Tibial nerve (tissue), 4 donors: ENCODE measurements at regions not wholly inside any gene's neighbourhood (a gene's known extent, or its start where the extent isn't known, plus 50 kb on each side); places are given as distances from the start of the nearest gene placed in this dataset.

Experiments
- DNase-seq, 2 donors: peaks; one replicate each; pipeline ENCODE4 v3.0.0-alpha.2; 2019; ENCODE audit warnings: low spot score in 2 of 2
- H3K27ac ChIP-seq, 4 donors: fragments of 200-600 bp; sonication (generic) in 3 of 4; one replicate each; pipeline ENCODE4 v1.5.1; 2017 to 2019; ENCODE audit warnings: mild to moderate bottlenecking in 1 of 4
- H3K27me3 ChIP-seq, 2 donors: fragments of 200-600 bp; sonication (generic) in 1 of 2; one replicate each; pipeline versions ENCODE4 v1.5.1 to v1.6.0; 2017 to 2019
- H3K36me3 ChIP-seq, 3 donors: fragments of 200-600 bp; sonication (generic); one replicate each; pipeline ENCODE4 v1.5.1; 2018 to 2019
- H3K4me1 ChIP-seq, 4 donors: fragments of 200-600 bp; sonication (generic) in 3 of 4; one replicate each; pipeline ENCODE4 v1.5.1; 2017 to 2019
- H3K4me3 ChIP-seq, 4 donors: fragments of 200-600 bp; sonication (generic) in 3 of 4; one replicate each; pipeline ENCODE4 v1.5.1; 2017 to 2019; ENCODE audit warnings: mild to moderate bottlenecking in 1 of 4, moderate library complexity in 1 of 4
- H3K9me3 ChIP-seq, 4 donors: fragments of 200-600 bp; sonication (generic) in 3 of 4; one replicate each; pipeline ENCODE4 v1.5.1; 2017 to 2019
- EP300 ChIP-seq, 2 donors: sonication (generic); formaldehyde crosslinking; IDR thresholded peaks; one replicate each; pipeline ENCODE4 v1.6.1; 2017; ENCODE audit warnings: antibody characterized with exemption in 2 of 2, mild to moderate bottlenecking in 1 of 2
- POLR2A ChIP-seq, 2 donors: fragments of 450-650 bp; IDR thresholded peaks; one replicate each; pipeline ENCODE4 v1.6.1; 2017; ENCODE audit warnings: antibody characterized with exemption in 2 of 2, mild to moderate bottlenecking in 2 of 2, moderate library complexity in 2 of 2
- WGBS, 2 donors: methylation state at CpG; one replicate each; pipeline ENCODE4 v1.1.5; 2018; 5-methylcytosine and 5-hydroxymethylcytosine counted together
- TF ChIP-seq, protein P1 (sequence below), 5 experiments: fragments of 200-600 bp in 3 of 5; fragments of 450-650 bp in 2 of 5; sonication (generic) in 3 of 5; IDR thresholded peaks; one replicate each; pipeline ENCODE4 v1.5.1; 2016 to 2019; ENCODE audit warnings: antibody characterized with exemption in 5 of 5, mild to moderate bottlenecking in 3 of 5, moderate library complexity in 2 of 5

DNA sequence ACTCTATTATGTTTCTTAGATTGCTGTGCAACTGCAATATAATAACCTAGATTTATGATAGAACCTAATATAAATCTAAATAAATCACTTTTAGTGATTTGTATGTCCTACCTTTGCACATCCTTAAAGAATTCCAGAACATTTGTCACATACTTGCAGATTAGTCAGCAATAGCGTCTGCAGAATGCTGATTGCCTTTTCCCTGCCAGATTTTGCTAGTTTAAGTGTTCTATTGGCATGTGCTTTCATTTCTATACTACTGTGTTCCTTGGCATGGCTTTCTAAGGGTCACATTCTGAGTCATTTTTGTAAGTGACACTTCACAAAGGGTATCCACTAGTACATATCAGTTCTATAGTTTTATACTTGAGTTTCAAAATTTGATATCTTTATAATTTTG, 303.1 kb upstream of the GIMD1 start:
- no peak overlapping the region for H3K27ac ChIP-seq
- DNase-seq, result no peak
- whole genome bisulfite sequencing, 2 donors, result 40 to 67% methylated on average over 1 of the region's 1 CpG
- peaks cover 0 to 5% (median 0%) of the 10 kb centered on the region in 4 donors for H3K9me3 ChIP-seq
- TF ChIP-seq POLR2A (IDR thresholded peaks at IDR 0.05) (no peak), EP300 (IDR thresholded peaks at IDR 0.05) (no peak)
- TF ChIP-seq, protein P1, sequence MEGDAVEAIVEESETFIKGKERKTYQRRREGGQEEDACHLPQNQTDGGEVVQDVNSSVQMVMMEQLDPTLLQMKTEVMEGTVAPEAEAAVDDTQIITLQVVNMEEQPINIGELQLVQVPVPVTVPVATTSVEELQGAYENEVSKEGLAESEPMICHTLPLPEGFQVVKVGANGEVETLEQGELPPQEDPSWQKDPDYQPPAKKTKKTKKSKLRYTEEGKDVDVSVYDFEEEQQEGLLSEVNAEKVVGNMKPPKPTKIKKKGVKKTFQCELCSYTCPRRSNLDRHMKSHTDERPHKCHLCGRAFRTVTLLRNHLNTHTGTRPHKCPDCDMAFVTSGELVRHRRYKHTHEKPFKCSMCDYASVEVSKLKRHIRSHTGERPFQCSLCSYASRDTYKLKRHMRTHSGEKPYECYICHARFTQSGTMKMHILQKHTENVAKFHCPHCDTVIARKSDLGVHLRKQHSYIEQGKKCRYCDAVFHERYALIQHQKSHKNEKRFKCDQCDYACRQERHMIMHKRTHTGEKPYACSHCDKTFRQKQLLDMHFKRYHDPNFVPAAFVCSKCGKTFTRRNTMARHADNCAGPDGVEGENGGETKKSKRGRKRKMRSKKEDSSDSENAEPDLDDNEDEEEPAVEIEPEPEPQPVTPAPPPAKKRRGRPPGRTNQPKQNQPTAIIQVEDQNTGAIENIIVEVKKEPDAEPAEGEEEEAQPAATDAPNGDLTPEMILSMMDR (IDR thresholded peaks at IDR 0.05), result no peak
- no peaks in the 10 kb centered on the region for H3K36me3 ChIP-seq
- H3K27me3 ChIP-seq, result no peaks in the 10 kb centered on the region
- H3K4me3 ChIP-seq, result no peak overlapping the region
- peaks cover 0 to 6% (median 0%) of the 10 kb centered on the region in 4 donors for H3K4me1 ChIP-seq

DNA sequence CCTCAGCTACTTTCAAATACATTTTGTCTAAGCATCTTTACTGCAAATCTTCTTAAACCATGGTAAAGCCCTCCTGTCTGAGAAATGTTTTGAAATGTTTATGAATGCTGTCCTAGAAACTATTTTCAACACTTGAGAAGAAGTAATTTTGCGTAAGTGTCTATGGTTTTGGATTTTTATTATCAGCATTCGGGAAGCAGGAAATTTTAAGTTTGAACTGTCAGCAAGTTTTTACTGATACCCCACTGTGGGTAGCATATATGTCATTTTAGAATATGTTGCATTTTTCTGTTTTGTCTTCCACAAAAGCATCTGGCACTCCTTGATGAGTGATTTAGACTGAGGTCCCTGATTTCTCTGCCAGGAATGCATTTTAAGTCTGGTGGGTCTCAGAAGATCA, 302.4 kb upstream of the GIMD1 start:
- 94 to 97% methylated on average over 2 of the region's 2 CpGs for WGBS, 2 donors
- H3K4me1 ChIP-seq, result no peaks in the 10 kb centered on the region
- H3K36me3 ChIP-seq, result no peaks in the 10 kb centered on the region
- no peak overlapping the region for H3K27ac ChIP-seq
- peaks cover 0 to 5% (median 0%) of the 10 kb centered on the region in 4 donors for H3K9me3 ChIP-seq
- no peak overlapping the region for H3K4me3 ChIP-seq
- no peaks in the 10 kb centered on the region for H3K27me3 ChIP-seq
- no peak for DNase-seq
- TF ChIP-seq, protein P1 (IDR thresholded peaks at IDR 0.05), result no peak
- TF ChIP-seq EP300 (IDR thresholded peaks at IDR 0.05) (no peak), POLR2A (IDR thresholded peaks at IDR 0.05) (no peak)

DNA sequence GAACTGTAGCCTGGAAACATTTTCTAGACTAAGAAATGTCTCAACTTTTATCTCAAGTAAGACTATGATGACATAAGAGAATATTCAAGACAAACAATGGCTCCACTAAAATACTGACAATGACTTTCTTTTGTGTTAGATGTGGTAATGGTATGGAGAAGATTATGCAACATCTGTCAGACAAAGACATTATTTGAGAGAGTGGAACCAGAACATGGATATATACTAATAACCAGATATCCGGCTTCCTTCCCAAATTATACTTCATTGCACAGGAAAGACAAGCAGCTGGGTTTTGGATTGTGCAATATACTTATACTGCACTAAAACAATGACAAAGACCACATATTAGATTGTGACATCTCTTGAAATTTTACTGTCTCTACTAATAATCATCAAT, 290.8 kb upstream of the GIMD1 start:
- no peak for DNase-seq
- Histone ChIP-seq H3K36me3 (no peaks in the 10 kb centered on the region), H3K4me3 (no peak overlapping the region), H3K27me3 (no peaks in the 10 kb centered on the region), H3K4me1 (no peaks in the 10 kb centered on the region), H3K27ac (no peak overlapping the region), H3K9me3 (no peaks in the 10 kb centered on the region)
- 50 to 51% methylated on average over 1 of the region's 1 CpG for WGBS, 2 donors
- peak; percentile 22 to 35 for TF ChIP-seq EP300 (IDR thresholded peaks at IDR 0.05)
- TF ChIP-seq, protein P1 (IDR thresholded peaks at IDR 0.05), result no peak
- TF ChIP-seq POLR2A (IDR thresholded peaks at IDR 0.05), result no peak

DNA sequence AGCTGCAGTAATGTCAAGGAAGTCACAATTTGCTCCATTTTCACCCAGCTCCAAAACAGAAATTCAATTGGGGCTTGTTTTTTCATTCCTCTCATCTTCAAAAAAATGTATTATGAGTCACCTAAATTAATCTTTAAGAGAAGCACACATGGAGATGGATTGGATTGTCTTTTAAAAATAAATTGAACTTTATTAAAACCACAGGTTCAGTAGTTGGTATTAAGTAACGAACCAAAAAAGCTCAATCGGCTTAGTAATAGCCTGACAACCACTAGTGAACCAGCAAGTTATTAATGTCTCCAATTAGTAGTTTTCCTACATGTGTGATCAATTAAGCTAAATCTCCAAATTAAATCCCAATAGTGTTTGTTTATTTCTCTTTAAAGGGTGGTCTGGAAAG, 283.5 kb upstream of the GIMD1 start:
- no peaks in the 10 kb centered on the region for H3K27me3 ChIP-seq
- no peaks in the 10 kb centered on the region for H3K9me3 ChIP-seq
- H3K36me3 ChIP-seq, result no peaks in the 10 kb centered on the region
- TF ChIP-seq, protein P1 (IDR thresholded peaks at IDR 0.05), result no peak
- no peak for TF ChIP-seq POLR2A (IDR thresholded peaks at IDR 0.05)
- no peak for TF ChIP-seq EP300 (IDR thresholded peaks at IDR 0.05)
- H3K27ac ChIP-seq, result no peak overlapping the region
- no peak for DNase-seq
- WGBS, 2 donors, result 61 to 85% methylated on average over 2 of the region's 2 CpGs
- no peak overlapping the region for H3K4me3 ChIP-seq
- no peaks in the 10 kb centered on the region for H3K4me1 ChIP-seq

- Histone ChIP-seq H3K27ac (no peak overlapping the region), H3K9me3 (no peaks in the 10 kb centered on the region), H3K4me3 (no peak overlapping the region), H3K36me3 (no peaks in the 10 kb centered on the region), H3K4me1 (no peaks in the 10 kb centered on the region), H3K27me3 (no peaks in the 10 kb centered on the region)
- whole genome bisulfite sequencing, 2 donors, result 77 to 86% methylated on average over 1 of the region's 1 CpG
- no peak for DNase-seq
- TF ChIP-seq, protein P1 (IDR thresholded peaks at IDR 0.05), result no peak
- TF ChIP-seq EP300 (IDR thresholded peaks at IDR 0.05), result no peak
- TF ChIP-seq POLR2A (IDR thresholded peaks at IDR 0.05), result no peak
Measured at GRCh38 chr4:106650701-106651100, 282.1 kb upstream of the GIMD1 start.
